HG03280 (cell line): ENCODE measurements at regions not wholly inside any gene's neighbourhood (a gene's known extent, or its start where the extent isn't known, plus 50 kb on each side); places are given as distances from the start of the nearest gene placed in this dataset.

Experiments
- ATAC-seq: cut with Tn5 transposase; IDR thresholded peaks from one replicate; pipeline ENCODE4 v1.9.1; 2021; ENCODE audit warnings: mild to moderate bottlenecking, moderate library complexity; ENCODE audit not compliant: unreplicated experiment

DNA sequence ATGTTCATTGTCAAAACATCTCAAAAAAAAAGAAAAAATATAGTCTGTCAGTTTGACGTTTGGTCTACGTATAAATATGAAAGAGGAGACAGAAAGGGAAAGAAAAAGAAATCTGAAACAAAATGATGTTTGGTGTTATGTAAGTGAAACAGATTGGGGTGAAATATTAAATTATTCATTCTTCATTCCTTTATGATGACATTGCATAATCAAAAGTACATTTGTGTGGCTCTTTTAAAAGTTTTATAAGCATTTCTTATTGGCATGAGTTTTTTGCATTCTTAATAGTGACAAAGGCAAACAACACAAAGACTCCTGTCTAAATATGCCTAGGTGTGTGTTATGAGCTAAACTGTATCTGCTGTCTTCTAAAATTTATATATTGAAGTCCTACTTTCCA, 232.6 kb downstream of the EFNB2 start:
- ATAC-seq: no peak

DNA sequence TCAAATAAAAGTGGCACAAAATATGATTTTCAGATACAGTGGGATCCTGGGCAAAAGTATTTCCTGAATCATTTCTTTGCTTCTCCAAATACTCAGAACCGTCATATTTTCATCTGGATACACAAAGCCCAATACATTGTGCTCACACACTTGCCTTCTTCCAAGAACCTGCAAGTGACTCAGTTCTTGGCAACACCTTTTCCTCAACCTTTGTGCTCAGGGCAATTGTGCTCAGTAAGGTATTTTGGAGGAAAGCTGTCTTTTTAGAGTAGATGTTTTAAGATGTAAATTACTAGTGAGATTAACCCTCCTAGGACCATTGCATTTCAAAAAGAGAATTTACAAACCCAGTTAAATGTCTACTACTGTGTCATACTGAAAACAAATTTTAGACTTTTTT, 233.5 kb downstream of the EFNB2 start:
- ATAC-seq: no peak

DNA sequence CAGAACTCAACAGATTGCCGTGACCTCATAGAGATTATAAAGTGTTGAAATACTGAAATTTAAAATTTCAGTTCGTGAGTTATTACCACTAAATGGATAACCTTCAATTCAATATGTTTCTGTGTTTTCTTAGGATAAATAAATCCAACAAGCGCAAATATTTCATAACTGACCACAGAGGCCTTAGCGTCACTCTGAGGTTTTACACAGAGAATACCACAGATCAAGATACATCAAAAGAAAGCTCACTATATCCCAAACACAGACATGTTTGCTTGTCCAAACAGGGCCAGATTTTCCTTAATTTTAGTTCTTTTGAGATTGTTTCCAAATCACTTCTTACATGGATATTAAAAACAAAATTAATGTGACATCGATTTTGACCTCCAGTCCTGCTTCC, 235.8 kb downstream of the EFNB2 start:
- ATAC-seq: no peak

DNA sequence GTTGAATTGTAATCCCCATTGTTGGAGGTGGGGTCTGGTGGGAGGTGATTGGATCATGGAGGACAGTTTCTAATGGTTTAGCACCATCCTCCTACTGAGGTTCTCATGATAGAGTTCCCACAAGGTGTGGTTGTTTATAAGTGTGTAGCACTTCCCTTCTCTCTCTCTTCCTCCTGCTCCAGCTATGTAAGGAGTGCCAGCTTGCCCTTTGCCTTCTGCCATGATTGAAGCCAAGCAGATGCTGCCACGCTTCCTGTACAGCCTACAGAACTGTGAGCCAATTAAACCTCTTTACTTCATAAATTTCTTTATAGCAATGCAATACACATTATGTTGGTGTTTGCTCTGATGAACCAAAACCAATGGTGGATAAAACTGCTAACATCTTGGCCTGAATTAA, 238.2 kb downstream of the EFNB2 start:
- ATAC-seq: no peak

DNA sequence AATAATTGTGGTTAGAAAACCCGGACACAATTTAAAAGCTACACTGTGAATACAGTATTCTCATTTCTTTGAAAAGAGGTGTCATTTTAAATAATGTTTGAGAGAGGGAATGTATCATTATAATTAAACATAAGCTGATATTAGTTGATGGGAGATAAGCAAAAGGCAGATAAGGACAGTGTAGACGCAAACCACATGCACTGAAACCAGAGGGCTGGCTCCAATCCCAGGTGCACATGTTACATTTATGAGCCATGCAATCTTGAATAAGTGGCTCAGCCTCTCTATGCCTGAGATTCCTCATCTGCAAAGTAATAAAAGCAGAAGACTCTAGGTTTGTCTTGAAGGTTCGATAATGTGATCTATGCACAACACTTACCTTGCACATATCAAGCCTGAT, 238.7 kb downstream of the EFNB2 start:
- ATAC-seq: no peak

DNA sequence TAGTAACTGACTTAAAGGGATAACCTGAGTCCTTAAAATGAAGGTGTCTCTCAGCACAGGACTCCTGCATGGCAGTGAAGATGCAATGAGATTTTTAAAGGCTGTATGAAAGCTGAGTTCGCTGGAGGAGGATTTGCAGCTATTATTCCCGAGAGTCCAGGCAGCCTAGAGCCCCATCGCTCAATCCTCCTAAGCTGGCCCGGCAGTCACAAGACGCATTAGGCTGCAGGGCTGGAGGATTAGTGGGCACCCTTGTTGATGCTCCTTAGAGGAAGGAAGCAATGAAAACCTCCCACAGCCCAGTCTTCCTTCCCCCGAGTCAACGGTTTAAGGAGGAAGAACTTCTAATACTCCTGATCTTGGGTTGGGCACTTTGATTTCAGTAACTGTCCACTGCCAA, 239.5 kb downstream of the EFNB2 start:
- ATAC-seq: no peak

DNA sequence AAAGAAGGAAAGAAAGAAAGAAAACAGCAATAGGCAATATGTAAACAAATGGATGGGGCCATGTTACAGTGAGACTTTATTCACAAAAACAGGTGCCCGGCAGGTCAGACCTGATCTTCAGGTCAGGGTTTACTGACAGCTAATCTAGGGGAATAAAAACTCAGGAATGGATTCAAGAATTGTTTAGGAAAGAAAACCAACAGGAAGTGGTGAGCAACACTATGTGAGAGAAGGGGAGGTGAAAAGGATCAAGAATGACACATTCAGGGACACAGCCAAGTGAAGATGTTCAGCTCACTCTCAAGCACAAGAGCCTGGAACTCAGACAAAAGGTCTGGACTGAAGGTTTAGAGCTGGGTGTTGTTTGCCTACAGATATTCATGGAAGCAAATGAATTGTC, 244.5 kb downstream of the EFNB2 start:
- ATAC-seq: no peak

DNA sequence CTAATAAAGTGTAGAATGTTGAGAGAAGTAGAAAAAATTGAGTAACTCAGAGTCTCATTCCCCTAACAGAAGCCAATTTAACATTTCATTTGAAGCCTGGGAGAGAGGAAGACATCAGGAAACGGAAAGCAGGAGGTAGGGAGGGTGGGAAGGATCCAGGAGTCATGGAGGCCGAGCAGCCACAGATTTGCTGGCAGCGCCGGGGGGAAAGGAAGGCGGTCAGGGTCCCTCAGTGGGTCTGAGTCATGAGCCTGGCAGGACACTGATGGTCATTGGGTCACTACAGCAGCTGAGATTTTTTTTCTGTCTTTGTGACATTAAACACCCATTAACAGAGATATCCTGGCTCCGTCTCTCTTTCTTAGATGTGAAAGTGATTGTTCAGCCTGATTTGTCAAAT, 248.1 kb downstream of the EFNB2 start:
- ATAC-seq: no peak

DNA sequence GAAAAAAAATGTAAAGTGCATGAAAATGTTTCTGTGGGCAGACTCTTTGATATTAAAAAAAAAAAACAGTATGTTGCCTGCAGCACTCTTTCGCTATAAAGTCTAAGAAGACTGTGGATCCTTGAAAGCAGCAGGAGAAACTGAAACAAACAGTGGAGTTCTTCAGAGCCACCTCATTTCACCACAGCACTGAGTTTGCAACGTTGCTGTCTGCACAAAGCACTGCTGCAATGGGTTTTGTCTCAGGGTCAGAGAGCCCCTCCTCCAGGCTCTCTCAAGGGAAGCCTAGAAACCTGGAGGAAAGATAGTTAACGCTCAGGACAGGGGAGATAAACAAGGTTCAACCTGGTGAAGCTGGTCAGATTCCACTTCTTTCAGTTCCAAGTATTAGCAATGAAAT, 248.7 kb downstream of the EFNB2 start:
- ATAC-seq: no peak

DNA sequence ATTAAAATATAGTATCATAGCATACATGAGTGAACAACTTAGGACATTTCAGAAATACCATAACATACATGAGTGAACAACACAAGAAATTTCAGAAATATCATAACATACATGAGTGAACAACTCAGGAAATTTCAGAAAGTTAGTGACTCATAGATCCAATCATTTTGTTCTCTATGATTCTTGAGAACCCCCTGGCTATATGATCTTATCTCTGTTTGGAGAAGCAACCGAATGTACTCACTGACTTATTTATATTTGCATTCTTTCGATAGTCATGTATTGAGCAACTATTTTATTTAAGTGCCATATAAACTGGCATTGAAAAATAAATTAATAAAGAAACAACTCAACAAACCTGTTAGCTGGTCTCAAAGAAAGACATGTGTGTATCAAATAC, 251.1 kb downstream of the EFNB2 start:
- ATAC-seq: no peak

DNA sequence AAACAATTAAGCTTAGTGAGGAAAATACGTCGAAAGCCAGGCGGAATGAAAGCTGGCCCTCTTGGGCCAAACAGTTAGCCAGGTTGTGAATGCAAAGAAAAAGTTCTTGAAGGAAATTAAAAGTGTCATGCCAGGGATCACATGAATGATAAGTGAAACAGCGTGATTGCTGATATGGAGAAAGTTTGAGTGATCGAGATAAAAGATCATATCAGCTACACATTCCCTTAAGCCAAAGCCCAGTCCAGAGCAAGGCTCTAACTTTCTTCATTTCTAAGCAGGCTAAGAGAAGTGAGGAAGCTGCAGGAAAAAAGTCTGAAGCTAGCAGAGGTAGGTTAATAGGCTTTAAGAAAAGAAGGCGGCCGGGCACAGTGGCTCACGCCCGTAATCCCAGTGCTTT, 254.0 kb downstream of the EFNB2 start:
- ATAC-seq: no peak

DNA sequence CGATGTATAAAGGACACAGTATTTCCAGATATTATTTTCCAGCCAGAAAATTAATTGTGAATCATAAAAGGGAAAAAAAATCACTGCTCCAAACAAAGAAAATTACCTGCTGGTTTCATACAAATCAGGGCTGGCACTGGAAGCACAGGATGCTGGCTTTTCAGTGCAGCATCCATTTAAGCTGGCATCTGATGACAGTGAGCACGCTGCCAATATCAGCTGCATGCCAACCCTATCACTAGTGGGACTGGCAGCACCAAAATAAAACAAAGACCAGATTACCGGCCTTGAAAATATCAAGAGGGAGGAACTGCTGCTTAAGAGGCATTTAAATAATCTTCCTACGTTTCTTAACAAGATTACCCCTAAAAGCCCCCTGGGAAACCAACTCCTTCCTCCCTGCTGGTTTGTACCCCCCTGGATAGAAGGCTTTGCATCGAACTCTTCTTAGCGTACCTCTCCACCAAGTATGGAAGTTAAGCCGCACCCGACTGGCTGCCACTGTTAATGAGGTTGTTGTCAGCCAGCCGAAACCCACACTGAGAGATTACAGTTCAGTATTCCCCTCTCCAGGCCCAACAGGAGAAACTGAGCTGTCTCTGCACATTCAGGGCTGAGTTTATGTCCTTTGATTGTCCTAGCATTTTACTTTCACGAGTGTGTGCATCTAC, 257.8 kb downstream of the EFNB2 start:
- no peak for ATAC-seq

DNA sequence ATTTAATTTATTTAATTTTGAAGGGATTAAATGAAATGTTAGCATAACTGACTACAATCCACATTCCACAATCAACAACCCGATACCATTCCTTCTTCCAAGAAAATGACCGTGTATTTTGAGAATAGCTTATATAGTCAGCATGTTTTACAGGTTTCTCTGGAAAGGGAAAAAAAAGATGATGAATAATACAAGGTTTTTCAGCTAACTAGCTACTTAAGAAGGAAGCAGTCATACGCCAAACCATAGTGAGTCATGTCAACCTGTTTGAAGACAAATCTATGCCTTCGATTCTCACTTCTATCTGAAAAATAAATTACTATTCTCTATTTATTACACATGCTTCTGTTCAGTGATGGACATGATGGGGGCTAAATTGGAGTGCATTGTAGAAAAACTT, 258.6 kb downstream of the EFNB2 start:
- ATAC-seq: no peak

DNA sequence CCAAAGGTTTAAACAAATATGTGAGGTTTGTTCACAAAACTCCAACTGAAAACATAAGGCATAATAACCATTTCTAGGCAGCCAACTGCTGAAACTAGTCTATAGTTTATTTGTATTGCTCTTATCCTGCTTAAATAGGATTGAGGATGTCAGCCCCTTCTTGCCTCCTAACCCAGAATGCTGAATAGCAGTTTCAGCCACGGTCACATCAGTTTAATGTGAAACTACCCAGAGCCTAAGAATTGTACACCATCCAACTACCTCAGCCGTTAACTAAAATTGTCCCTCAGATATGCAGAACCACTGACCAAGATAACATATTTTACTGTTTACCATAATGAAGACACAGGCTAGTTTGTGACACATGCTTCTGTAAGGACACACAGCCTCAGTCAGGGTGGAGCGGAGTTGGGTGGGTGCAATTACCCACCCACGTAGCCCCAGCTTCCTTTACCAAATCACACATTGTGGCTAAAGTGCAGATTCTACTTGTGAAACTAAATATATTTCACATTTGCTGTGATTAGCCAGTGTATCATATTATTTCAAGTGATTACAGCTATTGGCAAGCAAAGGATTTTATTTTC, 259.9 kb downstream of the EFNB2 start:
- ATAC-seq: no peak

DNA sequence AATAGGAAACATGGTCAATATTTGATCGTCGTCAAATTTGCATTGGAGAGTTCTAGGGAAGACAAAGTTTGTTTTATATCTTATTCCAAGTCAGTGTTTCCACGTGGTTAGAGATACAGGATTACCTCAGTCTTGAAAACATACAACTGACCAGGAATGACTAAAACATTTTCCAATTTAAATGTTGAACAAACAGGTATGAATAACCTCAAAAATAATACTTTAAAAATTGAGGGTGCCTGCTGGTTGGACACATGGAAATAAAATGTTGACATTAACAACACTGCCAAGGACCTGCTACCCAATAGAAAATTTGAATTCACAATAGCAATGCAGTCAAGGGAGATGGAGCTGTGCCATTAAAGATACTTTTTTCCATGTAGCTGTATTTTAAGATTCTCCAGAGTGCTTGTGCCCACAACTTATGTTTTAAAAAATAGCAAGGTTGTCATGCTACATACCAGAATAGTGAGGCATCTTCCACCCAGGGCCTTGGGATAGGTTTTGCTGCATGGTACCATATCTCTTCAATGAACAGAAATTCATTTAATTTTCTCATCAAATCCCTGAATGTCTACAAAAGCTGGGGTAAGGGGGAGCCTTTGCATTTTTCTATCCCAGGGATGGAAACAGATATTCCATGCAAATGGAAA, 260.8 kb downstream of the EFNB2 start:
- ATAC-seq: no peak

DNA sequence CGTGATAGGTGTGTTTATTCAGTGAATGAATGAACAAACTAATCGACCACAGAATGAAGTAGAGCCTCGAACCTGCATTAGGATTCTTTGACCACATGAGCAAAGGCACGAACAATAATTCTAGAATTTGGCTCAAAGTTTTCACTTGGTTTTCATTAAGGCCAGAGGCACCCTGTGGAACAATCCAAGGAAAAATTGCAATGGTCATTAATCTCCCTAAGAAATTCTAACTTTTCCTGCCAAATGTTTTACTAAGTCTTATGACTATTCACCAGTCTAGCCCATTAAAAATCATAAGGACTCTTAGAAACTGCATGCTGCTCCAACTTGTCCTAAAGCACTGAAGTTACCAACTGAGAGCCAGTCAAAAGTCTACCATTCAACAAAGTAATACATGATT, 271.7 kb downstream of the EFNB2 start:
- no peak for ATAC-seq

DNA sequence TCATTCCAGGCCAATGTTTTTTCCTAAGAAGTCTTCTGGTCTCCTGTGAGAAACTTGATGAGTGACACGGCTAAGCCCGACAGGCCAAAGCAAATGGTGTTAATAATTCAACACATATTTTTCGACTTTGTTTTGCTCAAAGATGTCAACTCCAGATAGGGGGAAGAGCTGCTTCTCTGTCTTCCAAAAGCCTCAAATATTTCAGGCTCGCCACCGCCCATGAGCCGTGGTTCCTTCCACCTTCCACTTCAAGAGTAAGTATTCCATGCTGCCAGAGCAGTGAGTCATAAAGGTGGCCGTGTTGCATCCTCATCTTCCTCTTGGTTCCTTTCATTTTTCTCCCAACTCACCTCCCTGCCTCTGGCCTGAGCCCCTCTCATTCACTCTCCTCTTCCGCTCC, 272.6 kb downstream of the EFNB2 start:
- no peak for ATAC-seq

DNA sequence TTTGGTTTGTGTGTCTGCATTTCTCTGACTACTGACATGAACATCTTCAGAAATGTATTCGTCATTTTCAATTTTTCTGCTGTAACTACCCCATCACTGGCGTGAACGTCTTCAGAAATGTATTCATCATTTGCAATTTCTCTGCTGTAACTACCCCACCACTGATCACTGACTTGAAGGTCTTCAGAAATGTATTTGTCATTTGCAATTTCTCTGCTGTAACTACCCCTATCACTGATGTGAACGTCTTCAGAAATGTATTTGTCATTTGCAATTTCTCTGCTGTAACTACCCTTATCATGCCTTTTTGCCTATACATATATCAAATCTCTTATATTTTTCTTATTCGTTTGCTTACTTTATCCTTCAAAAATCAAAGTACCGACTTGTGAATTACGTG, 274.0 kb downstream of the EFNB2 start:
- ATAC-seq: no peak

DNA sequence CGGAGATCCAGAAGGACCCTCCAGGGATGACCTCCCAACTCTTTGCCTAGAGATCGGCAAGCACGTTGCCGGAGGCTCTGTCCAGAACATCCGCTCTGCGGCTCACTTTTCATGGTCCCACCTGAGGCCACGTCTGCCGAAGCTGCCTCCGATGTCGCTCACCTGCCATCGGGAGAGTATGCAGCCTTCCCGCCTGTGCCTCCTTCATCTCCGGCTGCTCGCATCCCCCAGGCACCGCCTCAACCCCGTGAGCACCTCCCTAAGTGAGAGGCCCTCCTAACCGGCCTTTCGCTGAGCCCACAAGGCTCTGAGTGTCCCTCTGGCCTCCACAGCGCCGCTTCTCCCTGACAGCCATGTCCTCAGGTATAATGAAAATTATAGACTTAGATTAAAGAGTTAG, 275.1 kb downstream of the EFNB2 start:
- no peak for ATAC-seq

DNA sequence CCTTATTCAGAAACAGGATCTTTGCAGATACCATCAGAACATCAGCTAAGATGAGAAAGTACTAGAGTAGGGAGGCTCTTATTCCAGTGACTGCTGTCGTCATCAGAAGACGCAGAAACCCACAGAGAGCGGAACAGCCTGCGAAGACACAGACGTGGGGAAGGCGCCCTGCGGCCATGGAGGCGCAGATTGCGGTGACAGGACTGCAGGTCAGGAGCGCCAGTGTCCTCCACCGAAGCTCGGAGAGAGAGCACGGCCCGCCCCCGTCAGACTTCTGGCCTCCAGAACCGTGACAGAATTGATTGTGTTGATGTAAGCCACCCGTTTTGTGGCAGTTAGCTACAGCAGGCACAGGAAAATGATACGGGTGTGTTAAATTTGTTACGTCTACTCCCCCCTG, 275.5 kb downstream of the EFNB2 start:
- no peak for ATAC-seq

DNA sequence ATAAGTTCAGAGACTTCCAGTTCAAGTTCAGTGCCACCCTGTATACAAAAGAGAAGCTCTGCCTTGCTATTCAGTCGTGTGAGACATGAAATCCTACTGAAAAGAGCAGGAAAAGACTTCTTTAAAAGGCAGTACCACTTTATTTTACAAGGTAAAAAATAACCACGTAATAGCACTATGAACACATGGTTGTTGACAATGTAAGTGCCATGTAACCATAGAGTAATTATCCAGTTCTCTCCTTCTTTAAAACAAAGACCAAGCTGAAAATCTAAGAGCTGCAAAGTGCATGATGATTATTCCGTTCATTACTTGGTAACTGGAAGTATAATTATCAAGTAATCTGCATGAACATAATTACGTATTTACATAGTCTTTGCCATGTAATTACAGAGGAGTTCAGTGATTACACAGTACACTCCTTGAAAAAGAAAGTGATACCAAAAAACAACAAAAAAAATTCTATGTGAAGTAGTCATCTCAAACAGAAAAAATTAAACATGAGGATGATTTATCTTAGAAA, 288.7 kb downstream of the EFNB2 start:
- no peak for ATAC-seq

DNA sequence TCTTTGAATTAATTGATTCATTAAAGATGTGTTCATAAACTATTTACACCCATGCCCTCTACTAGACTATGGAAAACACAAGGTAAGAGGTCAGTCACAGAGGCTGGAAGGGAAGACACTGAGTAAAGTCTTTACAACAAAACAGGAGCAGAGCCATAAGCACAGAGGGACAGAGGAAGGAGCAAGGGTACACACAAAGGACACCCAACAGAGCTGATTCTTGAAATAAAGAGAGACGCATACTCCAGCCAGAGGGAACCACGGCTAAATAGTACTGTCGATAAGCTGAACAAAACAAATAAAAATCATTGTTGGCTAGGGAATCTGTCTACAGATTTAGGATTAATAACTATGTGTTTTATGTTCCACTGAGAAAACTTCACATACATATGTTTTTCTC, 289.2 kb downstream of the EFNB2 start:
- ATAC-seq: no peak
